SK-N-DZ (cell line): ENCODE measurements at regions not wholly inside any gene's neighbourhood (a gene's known extent, or its start where the extent isn't known, plus 50 kb on each side); places are given as distances from the start of the nearest gene placed in this dataset.

Experiments used
- DNase-seq: peaks from one replicate; pipeline ENCODE4 v3.0.0-alpha.2; 2015; ENCODE audit warnings: low spot score

- no peak for DNase-seq
Measured at GRCh38 chr2:237170020-237170419, 84.3 kb downstream of the COPS8 start.

DNA sequence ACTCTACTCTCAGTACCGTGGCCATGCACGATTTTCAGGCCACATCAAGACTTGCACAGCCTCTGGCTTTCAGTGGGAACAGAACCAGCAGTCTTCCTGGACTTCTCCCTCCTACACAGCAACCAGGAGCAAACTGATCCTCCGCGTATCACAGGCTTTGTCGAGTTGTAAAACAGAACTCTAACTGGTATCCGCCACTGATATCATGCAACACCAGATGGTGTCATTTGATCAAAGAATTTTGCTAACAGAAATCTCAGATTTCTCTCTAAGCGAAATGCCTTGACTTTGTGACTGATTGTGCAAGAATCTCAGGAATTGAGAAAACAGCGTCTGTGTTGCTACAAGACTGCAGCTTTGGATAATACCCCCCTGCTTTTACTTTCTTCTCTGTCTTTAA is 85.7 kb downstream of the COPS8 start:
- DNase-seq: no peak

DNA sequence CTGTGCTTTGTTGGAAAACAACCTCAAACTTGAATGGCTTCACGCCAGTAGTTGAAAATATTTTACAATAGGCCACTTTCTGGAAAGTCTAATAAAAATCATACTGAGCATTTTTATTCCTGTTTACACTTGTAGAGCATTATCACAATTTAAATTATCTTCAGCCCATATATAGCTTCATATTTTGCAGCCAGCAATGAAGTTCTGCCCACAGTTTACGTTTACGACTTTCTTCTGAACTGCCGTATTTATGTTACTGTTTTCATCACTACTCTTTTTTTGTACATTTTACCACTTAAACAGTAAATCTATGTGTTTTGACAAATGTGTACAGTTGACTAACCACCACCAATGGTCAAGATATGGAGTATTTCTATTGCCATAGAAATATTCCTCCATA is 86.2 kb downstream of the COPS8 start:
- DNase-seq: no peak

- DNase-seq: no peak
Measured at GRCh38 chr2:237177052-237177451, 91.4 kb downstream of the COPS8 start.

GRCh38 chr2:237177986-237178385 is 92.3 kb downstream of the COPS8 start:
- DNase-seq: no peak

DNA sequence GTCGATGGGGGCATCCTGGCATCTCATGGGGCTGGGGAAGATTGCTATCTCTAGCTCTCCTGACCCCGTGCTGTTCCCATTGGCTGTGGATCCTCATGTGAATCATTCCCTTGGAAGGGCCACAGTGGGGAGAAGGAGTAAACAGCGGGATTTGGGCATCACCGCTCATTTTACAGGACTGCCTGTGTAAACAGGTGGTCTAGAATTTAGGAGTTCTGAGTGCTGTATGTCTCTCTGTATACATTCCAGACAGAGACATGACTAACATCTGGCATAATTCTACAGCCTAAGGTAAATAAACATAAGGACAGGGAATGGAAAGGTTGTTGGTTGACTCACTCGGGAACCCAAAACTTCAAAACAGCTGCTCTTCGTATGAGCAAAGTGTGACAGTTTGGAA is 92.7 kb downstream of the COPS8 start:
- no peak for DNase-seq

DNA sequence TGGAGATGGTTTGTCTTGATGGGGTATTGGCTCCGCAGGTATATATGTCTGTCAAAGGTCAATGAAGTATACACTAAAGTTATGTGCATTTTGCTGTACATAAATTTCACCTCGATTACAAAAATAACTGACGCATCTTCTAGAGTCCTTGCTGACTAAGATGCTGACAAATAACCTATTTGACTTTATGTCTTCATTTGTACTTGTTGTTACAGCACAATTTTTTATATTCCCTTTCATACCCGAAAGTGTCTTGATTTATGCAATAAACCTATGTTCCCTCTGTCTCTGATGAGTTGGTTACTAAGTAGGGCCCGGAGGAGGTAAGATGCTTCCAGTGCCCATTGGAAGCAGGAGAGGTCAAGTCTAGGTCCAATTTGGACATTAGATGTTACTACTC is 93.5 kb downstream of the COPS8 start:
- DNase-seq: no peak

- DNase-seq: no peak
Measured at GRCh38 chr2:237180187-237180586, 94.5 kb downstream of the COPS8 start.

DNA sequence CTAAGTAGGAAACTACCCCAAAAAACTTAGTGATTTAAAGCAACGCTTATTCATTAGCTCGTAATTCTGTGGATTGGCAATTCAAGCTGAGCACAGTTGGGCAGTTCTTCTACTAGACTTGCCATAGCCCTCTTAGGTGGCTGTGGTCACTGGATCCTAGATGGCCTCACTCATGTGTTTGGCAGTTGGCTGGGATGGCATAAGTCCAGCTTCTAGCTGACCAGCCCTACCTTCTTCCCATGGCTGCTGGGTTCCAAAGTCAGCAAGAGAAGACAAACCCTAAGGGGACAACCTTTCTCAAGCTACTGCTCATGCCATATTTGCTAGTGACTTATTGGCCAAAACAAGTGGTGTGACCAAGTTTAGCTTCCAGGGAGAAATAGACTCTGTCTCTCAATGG is 95.3 kb downstream of the COPS8 start:
- no peak for DNase-seq

GRCh38 chr2:237181844-237182243 is 96.2 kb downstream of the COPS8 start:
- no peak for DNase-seq

- no peak for DNase-seq
Measured at GRCh38 chr2:237182422-237183123, 96.9 kb downstream of the COPS8 start.

GRCh38 chr2:237184192-237184918 is 98.7 kb downstream of the COPS8 start:
- no peak for DNase-seq

- DNase-seq: no peak
Measured at GRCh38 chr2:237184919-237185552, 99.3 kb downstream of the COPS8 start.

- DNase-seq: no peak
Measured at GRCh38 chr2:237185553-237185925, 99.8 kb downstream of the COPS8 start.

DNA sequence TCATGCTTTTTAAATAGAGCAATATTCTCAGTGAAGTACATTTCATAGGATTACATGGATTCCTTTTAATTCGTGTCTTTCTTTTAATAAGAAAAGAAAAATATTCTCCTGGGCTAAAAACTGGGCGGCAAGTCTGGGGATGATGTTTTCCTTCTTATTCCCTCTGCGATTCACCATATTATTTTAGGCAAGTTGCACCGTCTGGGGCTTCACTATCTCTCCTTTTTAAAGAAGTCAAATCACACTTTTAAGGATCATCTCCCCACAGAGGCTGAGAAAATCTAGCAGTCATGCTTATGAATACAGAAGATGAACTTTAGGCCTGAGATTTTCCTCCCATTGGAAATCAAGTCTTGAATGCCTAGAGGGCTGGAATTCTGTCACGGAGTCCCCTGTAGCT is 104.1 kb downstream of the COPS8 start:
- no peak for DNase-seq

DNA sequence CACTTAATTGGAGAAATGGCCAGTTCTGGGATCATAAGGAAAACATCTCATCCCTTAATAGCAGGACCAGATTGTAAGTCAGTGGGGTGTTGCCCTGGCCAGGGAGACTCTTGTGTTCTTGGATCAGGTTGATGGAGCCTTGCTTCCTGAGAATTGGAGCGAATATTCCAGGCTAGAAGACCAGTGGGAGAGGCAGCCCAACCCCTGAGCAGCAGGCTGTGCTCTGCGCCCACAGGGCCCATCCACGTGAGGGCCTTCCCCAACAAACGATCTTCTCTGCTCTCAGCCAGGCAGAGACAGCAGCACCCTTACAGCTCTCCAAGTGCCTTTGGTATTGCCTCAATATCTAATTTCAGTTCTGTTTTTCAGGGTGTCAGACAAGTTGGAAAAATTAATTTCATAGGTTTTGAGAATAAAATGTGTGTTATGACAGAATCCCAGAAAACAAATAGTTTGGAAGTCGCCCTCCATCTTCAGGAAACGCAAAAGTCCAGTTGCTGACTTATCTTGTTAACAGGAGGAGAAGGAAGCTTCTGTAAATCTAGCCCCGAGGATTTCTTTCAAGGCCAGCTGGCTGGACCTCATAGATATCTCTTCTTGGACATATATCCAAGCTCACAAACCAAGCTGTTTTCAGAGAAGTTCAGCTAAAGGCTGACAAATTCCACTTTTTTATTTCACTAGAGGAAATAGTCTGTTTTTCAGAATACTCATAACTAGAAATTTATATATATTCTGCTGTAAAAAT is 105.5 kb downstream of the COPS8 start:
- DNase-seq: no peak

- DNase-seq: no peak
Measured at GRCh38 chr2:237191714-237192081, 106.0 kb downstream of the COPS8 start.

GRCh38 chr2:237192881-237193280 is 107.2 kb downstream of the COPS8 start:
- no peak for DNase-seq

GRCh38 chr2:237193436-237193835 is 107.7 kb downstream of the COPS8 start:
- DNase-seq: no peak

DNA sequence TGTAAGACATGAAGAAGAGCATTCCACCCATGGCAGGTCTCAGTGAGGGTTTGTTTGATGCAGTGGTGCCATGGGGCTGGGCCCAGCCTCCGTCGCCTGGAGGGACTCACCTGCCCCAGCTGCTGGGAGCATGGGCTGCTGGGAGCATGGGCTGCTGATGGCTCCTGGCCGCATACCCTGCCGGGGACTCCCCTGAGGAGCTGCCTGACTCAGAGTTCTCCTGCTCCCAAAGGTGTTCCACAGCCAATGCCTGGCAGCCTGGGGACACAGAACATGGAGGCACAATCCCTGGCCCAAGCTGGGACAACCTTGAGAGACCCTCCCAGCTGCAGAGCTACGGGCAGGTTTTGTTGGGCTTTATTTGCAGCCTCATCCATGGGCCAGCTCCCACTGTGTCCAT is 108.4 kb downstream of the COPS8 start:
- DNase-seq: no peak

DNA sequence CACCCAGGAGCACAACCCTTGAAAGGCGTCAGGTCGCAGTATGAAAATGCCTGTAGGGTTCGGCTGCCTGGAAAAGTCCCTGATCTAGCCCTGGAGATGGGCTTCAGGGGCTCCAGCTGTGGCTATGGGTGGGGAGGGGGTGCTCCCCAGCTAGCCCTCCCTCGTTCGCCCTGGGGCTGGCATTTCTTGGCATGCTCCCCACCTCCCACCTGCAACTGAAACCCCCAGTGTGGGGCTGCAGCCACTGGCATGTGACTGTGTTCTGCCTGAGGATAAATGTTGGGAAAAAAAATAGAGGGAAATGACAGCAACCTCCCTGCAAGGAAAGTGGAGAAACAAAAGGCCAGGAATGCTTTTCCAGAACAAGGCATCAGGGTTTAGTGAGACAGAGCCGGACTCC is 109.2 kb downstream of the COPS8 start:
- no peak for DNase-seq

DNA sequence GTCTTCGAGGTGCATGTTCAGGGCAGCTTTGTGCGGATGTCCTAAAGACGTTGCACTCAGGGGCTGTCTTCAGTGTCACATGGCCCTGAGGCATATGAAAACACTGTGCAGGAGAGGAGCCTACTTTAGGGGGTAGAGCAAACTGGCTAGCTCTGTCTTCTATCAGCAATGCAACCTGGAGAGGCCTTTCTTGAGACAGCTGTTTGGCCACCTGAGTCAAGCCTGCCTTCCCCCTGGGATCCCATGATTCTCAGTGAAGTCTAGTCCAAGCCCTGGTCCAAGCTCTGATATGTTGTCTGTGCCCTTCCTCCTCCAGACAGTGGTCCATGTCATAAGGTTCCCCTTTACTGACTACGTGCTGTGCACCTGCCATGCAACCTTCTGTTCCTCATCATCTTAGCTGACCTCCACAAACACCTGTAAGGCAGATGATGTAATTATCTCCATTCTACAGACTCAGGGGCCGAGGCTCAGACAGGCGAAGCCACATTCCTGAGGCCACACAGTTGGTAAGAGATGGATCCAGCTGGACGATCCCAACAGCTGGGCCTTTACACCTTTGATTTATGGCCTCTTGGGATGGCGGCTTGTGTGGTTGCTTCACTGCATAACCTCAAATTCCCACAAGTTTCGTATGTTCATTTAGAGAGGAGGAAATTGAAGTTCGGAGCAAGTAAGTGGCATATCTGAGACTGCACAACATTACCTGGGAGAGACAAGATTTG is 109.9 kb downstream of the COPS8 start:
- DNase-seq: no peak
